Right lobe of liver (tissue), 4 donors: ENCODE measurements at regions not wholly inside any gene's neighbourhood (a gene's known extent, or its start where the extent isn't known, plus 50 kb on each side); places are given as distances from the start of the nearest gene placed in this dataset.

Experiments
- CTCF ChIP-seq, 4 donors: fragments of 200-600 bp in 3 of 4; fragments of 450-650 bp in 1 of 4; IDR thresholded peaks; one replicate each; pipeline versions ENCODE4 v1.5.1 to v1.8.0; 2016 to 2022; ENCODE audit warnings: antibody characterized with exemption in 4 of 4, mild to moderate bottlenecking in 2 of 4
- POLR2A ChIP-seq: fragments of 450-650 bp; IDR thresholded peaks from one replicate; pipeline ENCODE4 v1.6.1; 2017; ENCODE audit warnings: antibody characterized with exemption, mild to moderate bottlenecking
- donor health status: DM: no; HTN: no; CAD: no.
- donor health status: DM: no; HTN: no; CAD: no.
- donor health status: DM: no; HTN: yes; CAD: no.

- TF ChIP-seq POLR2A, result no peak
- TF ChIP-seq CTCF (IDR thresholded peaks at IDR 0.05), result no peak
Observed at GRCh38 chr3:187995043-187995400, 158.9 kb upstream of the LPP start.
